Cardiac muscle cell (in vitro differentiated cells and primary cell): ENCODE measurements at regions not wholly inside any gene's neighbourhood (a gene's known extent, or its start where the extent isn't known, plus 50 kb on each side); places are given as distances from the start of the nearest gene placed in this dataset.

Experiments used
- DNase-seq, 2 donors: peaks; one replicate each; pipeline versions ENCODE4 v3.0.0 to v3.0.0-alpha.2; 2010 to 2017; ENCODE audit warnings: low read depth in 1 of 2, low spot score in 1 of 2
- H3K27ac ChIP-seq: fragments of 200-600 bp; sonication (generic); 2 replicates; pipeline ENCODE4 v1.5.1; 2016
- H3K27me3 ChIP-seq: fragments of 200-600 bp; sonication (generic); 2 replicates; pipeline ENCODE4 v1.6.0; 2016; ENCODE audit warnings: control low read depth
- H3K36me3 ChIP-seq: fragments of 200-600 bp; sonication (generic); 2 replicates; pipeline ENCODE4 v1.5.1; 2016; ENCODE audit warnings: control low read depth
- H3K4me1 ChIP-seq: fragments of 200-600 bp; sonication (generic); 2 replicates; pipeline ENCODE4 v1.8.1; 2017; ENCODE audit warnings: low read depth, mild to moderate bottlenecking, mixed run types
- H3K4me3 ChIP-seq: fragments of 200-600 bp; sonication (generic); 2 replicates; pipeline ENCODE4 v1.5.1; 2016; ENCODE audit warnings: mild to moderate bottlenecking
- H3K9me3 ChIP-seq: fragments of 200-600 bp; sonication (generic); 2 replicates; pipeline ENCODE4 v1.5.1; 2017; ENCODE audit warnings: low read depth, mild to moderate bottlenecking, control low read depth
- CTCF ChIP-seq: IDR thresholded peaks from 2 replicates; pipeline ENCODE4 v1.5.1; 2012; ENCODE audit warnings: low read depth, mild to moderate bottlenecking, low read length

GRCh38 chr5:3811116-3811515 is 215.5 kb downstream of the IRX1 start:
- no peak for TF ChIP-seq CTCF
- Histone ChIP-seq H3K27ac (no peak overlapping the region), H3K4me1 (no peaks in the 10 kb centered on the region), H3K4me3 (no peak overlapping the region), H3K36me3 (no peaks in the 10 kb centered on the region), H3K9me3 (no peaks in the 10 kb centered on the region), H3K27me3 (no peaks in the 10 kb centered on the region)
- no peak for DNase-seq

GRCh38 chr5:3818624-3819023 is 223.0 kb downstream of the IRX1 start:
- no peaks in the 10 kb centered on the region for H3K36me3 ChIP-seq
- DNase-seq = no peak
- H3K4me3 ChIP-seq = no peak overlapping the region
- H3K9me3 ChIP-seq = no peaks in the 10 kb centered on the region
- H3K27me3 ChIP-seq = no peaks in the 10 kb centered on the region
- no peak for TF ChIP-seq CTCF
- H3K27ac ChIP-seq = no peak overlapping the region
- H3K4me1 ChIP-seq = peaks cover 7% of the 10 kb centered on the region

- H3K4me3 ChIP-seq = no peak overlapping the region
- no peaks in the 10 kb centered on the region for H3K27me3 ChIP-seq
- no peak for TF ChIP-seq CTCF
- no peaks in the 10 kb centered on the region for H3K9me3 ChIP-seq
- no peaks in the 10 kb centered on the region for H3K36me3 ChIP-seq
- peaks cover 4% of the 10 kb centered on the region for H3K4me1 ChIP-seq
- H3K27ac ChIP-seq = no peak overlapping the region
- no peak for DNase-seq
Measured at GRCh38 chr5:3825531-3826451, 230.2 kb downstream of the IRX1 start.

GRCh38 chr5:3827624-3828023 is 232.0 kb downstream of the IRX1 start:
- no peak overlapping the region for H3K27ac ChIP-seq
- TF ChIP-seq CTCF = no peak
- peaks cover 4% of the 10 kb centered on the region for H3K4me1 ChIP-seq
- H3K9me3 ChIP-seq = no peaks in the 10 kb centered on the region
- no peak overlapping the region for H3K4me3 ChIP-seq
- DNase-seq = peak in 1 of 2 donors; percentile 17
- H3K36me3 ChIP-seq = no peaks in the 10 kb centered on the region
- no peaks in the 10 kb centered on the region for H3K27me3 ChIP-seq

GRCh38 chr5:3828761-3829160 is 233.1 kb downstream of the IRX1 start:
- Histone ChIP-seq H3K4me3 (no peak overlapping the region), H3K4me1 (peaks cover 4% of the 10 kb centered on the region), H3K27ac (no peak overlapping the region), H3K27me3 (no peaks in the 10 kb centered on the region), H3K36me3 (no peaks in the 10 kb centered on the region), H3K9me3 (no peaks in the 10 kb centered on the region)
- no peak for TF ChIP-seq CTCF
- no peak for DNase-seq
